H1 (cell line): ENCODE measurements at regions not wholly inside any gene's neighbourhood (a gene's known extent, or its start where the extent isn't known, plus 50 kb on each side); places are given as distances from the start of the nearest gene placed in this dataset.

Experiments
- CTCF ChIA-PET: fragments of 300-600 bp; sonication (Branson Sonifier 250); formaldehyde crosslinking; loops from one replicate; lab custom pipeline; 2021; ENCODE audit not compliant: partially characterized antibody; lab: Charles Lee
- POLR2A ChIA-PET: fragments of 300-600 bp; sonication (Branson Sonifier 250); formaldehyde crosslinking; loops from one replicate; lab custom pipeline; 2021; ENCODE audit warnings: inconsistent platforms; ENCODE audit not compliant: partially characterized antibody; lab: Charles Lee
- DNase-seq, 2 experiments: peaks; one replicate each; pipeline versions ENCODE4 v3.0.0 to v3.0.0-alpha.2; 2010 to 2022; ENCODE audit warnings: low spot score in 2 of 2, low read depth in 1 of 2, mixed read lengths in 1 of 2
- FAIRE-seq: peaks from 2 replicates; lab custom pipeline; 2011; peaks lifted over from hg19 to GRCh38; lab: Jason Lieb, UNC
- H2AFZ ChIP-seq: 2 replicates; pipeline ENCODE4 v1.8.1; 2012; ENCODE audit warnings: low read length, inconsistent platforms
- H2AK5ac ChIP-seq: 2 replicates; pipeline ENCODE4 v1.6.1; 2013; ENCODE audit warnings: low read depth, low read length
- H2BK120ac ChIP-seq: replicated peaks from 2 replicates; pipeline ENCODE3; 2013; ENCODE audit warnings: low read depth, low read length, inconsistent platforms
- H2BK12ac ChIP-seq: 2 replicates; pipeline ENCODE4 v1.6.1; 2013; ENCODE audit warnings: low read depth, low read length
- H2BK15ac ChIP-seq: 2 replicates; pipeline ENCODE4 v1.6.1; 2013; ENCODE audit warnings: low read length
- H2BK20ac ChIP-seq: 2 replicates; pipeline ENCODE4 v1.6.1; 2013; ENCODE audit warnings: low read length
- H2BK5ac ChIP-seq: 2 replicates; pipeline ENCODE4 v1.6.1; 2013; ENCODE audit warnings: low read depth, low read length
- H3K14ac ChIP-seq: 2 replicates; pipeline ENCODE4 v1.6.1; 2013; ENCODE audit warnings: inconsistent platforms; ENCODE audit not compliant: insufficient read length
- H3K18ac ChIP-seq: 2 replicates; pipeline ENCODE4 v1.6.1; 2013; ENCODE audit warnings: low read length; ENCODE audit errors: extremely low read depth
- H3K23ac ChIP-seq: 2 replicates; pipeline ENCODE4 v1.6.1; 2013; ENCODE audit warnings: inconsistent platforms; ENCODE audit not compliant: insufficient read length
- H3K23me2 ChIP-seq: 2 replicates; pipeline ENCODE4 v1.6.1; 2013; ENCODE audit warnings: low read depth, low read length
- H3K27ac ChIP-seq: 2 replicates; pipeline ENCODE4 v1.6.1; 2011; ENCODE audit warnings: low read depth, low read length, inconsistent platforms
- H3K27me3 ChIP-seq, 4 experiments: replicated peaks in 1 of 4; 1 replicate in 1 of 4; 2 replicates in 3 of 4; pipeline versions ENCODE4 v1.6.1 to v1.8.1; 2011 to 2013; ENCODE audit warnings: low read length in 3 of 4, mild to moderate bottlenecking in 3 of 4, inconsistent platforms in 2 of 4, mixed read lengths in 2 of 4, moderate library complexity in 1 of 4; ENCODE audit not compliant: control insufficient read depth in 3 of 4, insufficient read depth in 3 of 4; ENCODE audit errors: extremely low read depth in 1 of 4
- H3K36me3 ChIP-seq, 4 experiments: 2 replicates each; pipeline versions ENCODE4 v1.6.1 to v1.8.1; 2011 to 2013; ENCODE audit warnings: mild to moderate bottlenecking in 4 of 4, low read length in 3 of 4, moderate library complexity in 2 of 4, control low read depth in 1 of 4, inconsistent platforms in 1 of 4; ENCODE audit not compliant: insufficient read depth in 4 of 4, control insufficient read depth in 2 of 4
- H3K4ac ChIP-seq: replicated peaks from 2 replicates; pipeline ENCODE3; 2013; ENCODE audit warnings: low read length, low read depth, mixed read lengths, inconsistent platforms; ENCODE audit not compliant: insufficient read length
- H3K4me1 ChIP-seq, 4 experiments: replicated peaks in 1 of 4; 1 replicate in 1 of 4; 2 replicates in 3 of 4; pipeline versions ENCODE4 v1.6.1 to v1.8.1; 2011 to 2013; ENCODE audit warnings: low read length in 3 of 4, inconsistent platforms in 2 of 4, mixed read lengths in 1 of 4; ENCODE audit not compliant: insufficient read depth in 4 of 4, control insufficient read depth in 3 of 4
- H3K4me2 ChIP-seq, 2 experiments: 2 replicates each; pipeline versions ENCODE4 v1.6.1 to v1.8.1; 2011 to 2013; ENCODE audit warnings: low read depth in 2 of 2, low read length in 2 of 2, control low read depth in 1 of 2, inconsistent platforms in 1 of 2, mild to moderate bottlenecking in 1 of 2; ENCODE audit not compliant: insufficient read depth in 1 of 2
- H3K4me3 ChIP-seq, 4 experiments: fragments of 200-600, 300-600 bp in 1 of 4; sonication (generic), shearing (Covaris generic), sonication (Bioruptor Twin) in 1 of 4; 2 replicates each; pipeline versions ENCODE4 v1.5.1 to v1.8.1; 2011 to 2016; ENCODE audit warnings: low read length in 4 of 4, low read depth in 3 of 4, control low read depth in 2 of 4, inconsistent platforms in 2 of 4, mild to moderate bottlenecking in 2 of 4, mixed read lengths in 1 of 4, moderate library complexity in 1 of 4; ENCODE audit not compliant: insufficient read depth in 2 of 4; ENCODE audit errors: extremely low read depth in 1 of 4
- H3K56ac ChIP-seq: replicated peaks from 2 replicates; pipeline ENCODE3; 2013; ENCODE audit warnings: low read depth, mild to moderate bottlenecking, mixed read lengths, low read length, inconsistent platforms; ENCODE audit not compliant: insufficient read length
- H3K79me1 ChIP-seq: 2 replicates; pipeline ENCODE4 v1.6.1; 2013; ENCODE audit warnings: low read depth, low read length, control low read depth
- H3K79me2 ChIP-seq, 2 experiments: 2 replicates each; pipeline versions ENCODE4 v1.6.1 to v1.8.1; 2012 to 2013; ENCODE audit warnings: low read length in 2 of 2, mild to moderate bottlenecking in 2 of 2, inconsistent platforms in 1 of 2; ENCODE audit not compliant: insufficient read depth in 2 of 2, control insufficient read depth in 1 of 2
- H3K9ac ChIP-seq, 4 experiments: replicated peaks in 1 of 4; 1 replicate in 1 of 4; 2 replicates in 3 of 4; pipeline versions ENCODE4 v1.6.1 to v1.8.1; 2011 to 2013; ENCODE audit warnings: low read depth in 3 of 4, low read length in 3 of 4, control low read depth in 2 of 4, mild to moderate bottlenecking in 2 of 4, moderate library complexity in 2 of 4, inconsistent platforms in 1 of 4; ENCODE audit errors: extremely low read depth in 1 of 4
- H3K9me3 ChIP-seq, 2 experiments: 2 replicates each; pipeline versions ENCODE4 v1.6.1 to v1.8.1; 2012 to 2013; ENCODE audit warnings: mild to moderate bottlenecking in 2 of 2, moderate library complexity in 2 of 2, control low read depth in 1 of 2, inconsistent platforms in 1 of 2, low read depth in 1 of 2, low read length in 1 of 2, mixed read lengths in 1 of 2; ENCODE audit not compliant: insufficient read depth in 2 of 2
- H4K20me1 ChIP-seq, 2 experiments: replicated peaks in 1 of 2; 2 replicates each; pipeline versions ENCODE3 to v1.8.1; 2011 to 2013; ENCODE audit warnings: inconsistent platforms in 2 of 2, low read length in 2 of 2, mild to moderate bottlenecking in 1 of 2; ENCODE audit not compliant: insufficient read depth in 2 of 2, control insufficient read depth in 1 of 2
- H4K5ac ChIP-seq: 2 replicates; pipeline ENCODE4 v1.6.1; 2013; ENCODE audit warnings: low read length, low read depth, mixed read lengths, inconsistent platforms; ENCODE audit not compliant: insufficient read length
- H4K8ac ChIP-seq: 2 replicates; pipeline ENCODE4 v1.8.0; 2013; ENCODE audit warnings: mild to moderate bottlenecking, moderate library complexity, low read length, inconsistent platforms; ENCODE audit not compliant: insufficient read depth; ENCODE audit errors: extremely low read depth
- H4K91ac ChIP-seq: replicated peaks from 2 replicates; pipeline ENCODE3; 2013; ENCODE audit warnings: low read length, mixed read lengths, inconsistent platforms; ENCODE audit not compliant: insufficient read length
- CREB1 ChIP-seq: IDR thresholded peaks from 2 replicates; pipeline ENCODE4 v1.6.1; 2012; ENCODE audit warnings: inconsistent platforms
- FOSL1 ChIP-seq: IDR thresholded peaks from 2 replicates; pipeline ENCODE4 v1.6.1; 2011; ENCODE audit warnings: mild to moderate bottlenecking, low read depth, low read length, moderate library complexity; ENCODE audit not compliant: insufficient read depth
- WGBS, 2 experiments: shearing (Covaris generic) in 1 of 2; methylation state at CpG; one replicate each; pipeline versions ENCODE4 v1.1.6 to v1.1.7; 2013 to 2015; ENCODE audit warnings: low lambda C conversion rate in 2 of 2, mixed read lengths in 2 of 2, inconsistent platforms in 1 of 2, low coverage in 1 of 2, missing lambda C conversion rate in 1 of 2; ENCODE audit not compliant: insufficient replicate concordance in 2 of 2, insufficient coverage in 1 of 2, insufficient read length in 1 of 2; ENCODE audit errors: extremely low coverage in 1 of 2, missing lambda C conversion rate in 1 of 2; 5-methylcytosine and 5-hydroxymethylcytosine counted together

DNA sequence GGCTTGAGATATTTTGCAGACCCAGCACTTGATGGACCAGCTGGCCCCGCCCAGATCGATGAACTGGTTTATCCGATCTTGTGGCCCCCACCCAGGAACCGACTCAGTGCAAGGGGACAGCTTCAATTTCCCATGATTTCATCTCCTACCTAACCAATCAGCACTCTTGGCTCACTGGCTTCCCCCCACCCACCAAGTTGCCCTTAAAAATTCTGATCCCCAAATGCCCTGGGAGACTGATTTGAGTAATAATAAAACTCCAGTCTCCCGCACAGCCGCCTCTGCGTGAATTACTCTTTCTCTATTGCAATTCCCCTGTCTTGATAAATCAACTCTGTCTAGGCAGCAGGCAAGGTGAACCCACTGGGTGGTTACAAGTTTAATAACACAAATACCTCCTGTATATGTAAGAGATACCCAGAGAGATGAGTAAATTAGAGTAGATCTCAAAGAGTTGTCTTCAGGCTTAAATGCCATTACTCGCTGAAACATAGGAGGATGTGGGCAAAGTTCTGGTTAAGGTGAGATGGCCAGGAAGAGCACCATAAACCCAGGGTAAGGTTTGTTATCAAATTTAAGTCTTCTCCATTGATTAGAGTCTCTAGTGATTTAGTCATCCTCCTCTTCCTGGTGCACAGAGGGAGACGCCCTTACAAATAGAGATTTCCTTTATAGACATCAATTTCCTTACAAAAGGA, 222.8 kb downstream of the ARL4C start:
- 91% methylated on average over 8 of the region's 9 CpGs; no CpG with 5 or more reads in 1 of the 2 experiments for WGBS, 2 experiments
- no peaks in the 10 kb centered on the region for H3K27me3 ChIP-seq
- H2BK20ac ChIP-seq = no peak overlapping the region
- no peak for DNase-seq
- no peak overlapping the region for H3K18ac ChIP-seq
- no peak overlapping the region for H4K8ac ChIP-seq
- TF ChIP-seq FOSL1 = no peak
- no peak for TF ChIP-seq CREB1
- no peaks in the 10 kb centered on the region for H3K4me1 ChIP-seq
- no peak overlapping the region for H3K27ac ChIP-seq
- H2BK120ac ChIP-seq = no peak overlapping the region
- no peak overlapping the region for H3K14ac ChIP-seq
- no peaks in the 10 kb centered on the region for H3K79me1 ChIP-seq
- H3K4me3 ChIP-seq = no peak overlapping the region
- ChIA-PET CTCF (no interaction called here), POLR2A (no interaction called here)
- H3K9me3 ChIP-seq = no peaks in the 10 kb centered on the region
- no peak overlapping the region for H2AK5ac ChIP-seq
- no peaks in the 10 kb centered on the region for H3K23me2 ChIP-seq
- H2BK5ac ChIP-seq = no peak overlapping the region
- no peak overlapping the region for H3K56ac ChIP-seq
- H3K9ac ChIP-seq = no peak overlapping the region
- no peak overlapping the region for H2BK12ac ChIP-seq
- no peak overlapping the region for H3K23ac ChIP-seq
- H3K79me2 ChIP-seq = no peaks in the 10 kb centered on the region
- no peak overlapping the region for H4K5ac ChIP-seq
- no peak overlapping the region for H2AFZ ChIP-seq
- FAIRE-seq = no peak
- H3K4me2 ChIP-seq = no peak overlapping the region
- no peak overlapping the region for H4K91ac ChIP-seq
- no peak overlapping the region for H3K4ac ChIP-seq
- H2BK15ac ChIP-seq = no peak overlapping the region
- no peaks in the 10 kb centered on the region for H4K20me1 ChIP-seq
- H3K36me3 ChIP-seq = no peaks in the 10 kb centered on the region
